MCF 10A (cell line): ENCODE measurements at regions not wholly inside any gene's neighbourhood (a gene's known extent, or its start where the extent isn't known, plus 50 kb on each side); places are given as distances from the start of the nearest gene placed in this dataset.

Experiments
- BruUV-seq: library from RNA; stranded (reverse); fragments of 400-500 nt; replicated peaks from 2 replicates; lab custom pipeline; 2021; lab: Mats Ljungman, UMichigan
- CTCF ChIA-PET: fragments of 300-600 bp; sonication (Branson Sonifier 250); formaldehyde crosslinking; extraction: SDS; loops from one replicate; lab custom pipeline; 2021; ENCODE audit warnings: antibody characterized with exemption, inconsistent platforms; lab: Yijun Ruan, JAX
- POLR2A ChIA-PET: fragments of 300-600, 350-650 bp; sonication (Branson Sonifier 250); formaldehyde crosslinking; extraction: SDS; loops from one replicate; lab custom pipeline; 2020; ENCODE audit warnings: antibody characterized with exemption, inconsistent platforms; lab: Yijun Ruan, JAX
- DNase-seq: peaks from one replicate; pipeline ENCODE4 v3.0.0-alpha.2; 2018; ENCODE audit not compliant: unreplicated experiment
- H3K27ac Mint-ChIP-seq: one replicate; pipeline ENCODE4 v1.8.0; 2022; ENCODE audit warnings: mild to moderate bottlenecking, low read depth, mixed read lengths; ENCODE audit not compliant: unreplicated experiment
- H3K27me3 Mint-ChIP-seq: one replicate; pipeline ENCODE4 v1.8.0; 2022; ENCODE audit warnings: mixed read lengths; ENCODE audit not compliant: insufficient read depth, unreplicated experiment
- H3K36me3 Mint-ChIP-seq: one replicate; pipeline ENCODE4 v1.8.0; 2022; ENCODE audit warnings: mild to moderate bottlenecking, moderate library complexity, mixed read lengths; ENCODE audit not compliant: insufficient read depth, unreplicated experiment
- H3K4me1 Mint-ChIP-seq: one replicate; pipeline ENCODE4 v1.8.0; 2022; ENCODE audit warnings: mixed read lengths; ENCODE audit not compliant: insufficient read depth, unreplicated experiment
- H3K4me3 Mint-ChIP-seq: one replicate; pipeline ENCODE4 v1.8.0; 2022; ENCODE audit warnings: mild to moderate bottlenecking, moderate library complexity, mixed read lengths; ENCODE audit not compliant: unreplicated experiment
- H3K9me3 Mint-ChIP-seq: one replicate; pipeline ENCODE4 v1.8.0; 2022; ENCODE audit warnings: mixed read lengths; ENCODE audit not compliant: unreplicated experiment
- CTCF ChIP-seq: fragments of 200-600 bp; IDR thresholded peaks from one replicate; pipeline ENCODE4 v1.8.0; 2022; ENCODE audit warnings: antibody characterized with exemption, mild to moderate bottlenecking; ENCODE audit not compliant: unreplicated experiment
- intact Hi-C: fragments of 100-400 bp; cut with micrococcal nuclease; formaldehyde crosslinking; loops from 2 replicates; pipeline ENCODE4 v1.14.1; 2022

- Mint-ChIP-seq H3K4me1 (peaks cover 6% of the 10 kb centered on the region), H3K9me3 (peaks cover 7% of the 10 kb centered on the region), H3K27me3 (no peaks in the 10 kb centered on the region), H3K36me3 (no peaks in the 10 kb centered on the region), H3K27ac (peak overlapping the region; percentile 23), H3K4me3 (no peak overlapping the region)
- peak; percentile 41 for DNase-seq
- BruUV-seq, result no TSS peak
- ChIA-PET POLR2A (interaction anchor here (0.7 to 1.0 kb wide), 3 partner anchors 18 to 178 kb away, joined by 3 to 5 read pairs (median 3); no protein-coding TSS in a partner anchor), CTCF (interaction anchor here (0.8 kb wide), 1 partner anchor 26 kb away, joined by 3 read pairs; no protein-coding TSS in a partner anchor)
- TF ChIP-seq CTCF, result no peak
- intact Hi-C loops, result no loop called here
Observed at GRCh38 chr3:79937567-79937966, 169.8 kb upstream of the ROBO1 start.

GRCh38 chr3:79930196-79930595 lies 162.4 kb upstream of the ROBO1 start:
- H3K9me3 Mint-ChIP-seq, result peaks cover 11% of the 10 kb centered on the region
- no peak for TF ChIP-seq CTCF
- ChIA-PET CTCF (no interaction called here), POLR2A (no interaction called here)
- H3K4me1 Mint-ChIP-seq, result peaks cover 4% of the 10 kb centered on the region
- no peak for DNase-seq
- BruUV-seq, result no TSS peak
- H3K36me3 Mint-ChIP-seq, result peaks cover 4% of the 10 kb centered on the region
- H3K4me3 Mint-ChIP-seq, result no peak overlapping the region
- intact Hi-C loops, result no loop called here
- H3K27me3 Mint-ChIP-seq, result no peaks in the 10 kb centered on the region
- H3K27ac Mint-ChIP-seq, result no peak overlapping the region

GRCh38 chr3:79928687-79929408 lies 161.1 kb upstream of the ROBO1 start:
- no peaks in the 10 kb centered on the region for H3K27me3 Mint-ChIP-seq
- peaks cover 4% of the 10 kb centered on the region for H3K4me1 Mint-ChIP-seq
- peaks cover 4% of the 10 kb centered on the region for H3K36me3 Mint-ChIP-seq
- TF ChIP-seq CTCF, result no peak
- ChIA-PET POLR2A (no interaction called here), CTCF (no interaction called here)
- no peak overlapping the region for H3K27ac Mint-ChIP-seq
- intact Hi-C loops, result no loop called here
- DNase-seq, result no peak
- peaks cover 14% of the 10 kb centered on the region for H3K9me3 Mint-ChIP-seq
- no TSS peak for BruUV-seq
- no peak overlapping the region for H3K4me3 Mint-ChIP-seq

- Mint-ChIP-seq H3K4me3 (no peak overlapping the region), H3K9me3 (peaks cover 17% of the 10 kb centered on the region), H3K27ac (no peak overlapping the region), H3K27me3 (no peaks in the 10 kb centered on the region), H3K36me3 (peaks cover 4% of the 10 kb centered on the region), H3K4me1 (peaks cover 4% of the 10 kb centered on the region)
- no peak for DNase-seq
- no TSS peak for BruUV-seq
- intact Hi-C loops, result no loop called here
- CTCF ChIA-PET, result no interaction called here
- POLR2A ChIA-PET, result no interaction called here
- TF ChIP-seq CTCF, result no peak
Observed at GRCh38 chr3:79926522-79926921, 158.7 kb upstream of the ROBO1 start.
